GM12874 (cell line): ENCODE measurements at regions not wholly inside any gene's neighbourhood (a gene's known extent, or its start where the extent isn't known, plus 50 kb on each side); places are given as distances from the start of the nearest gene placed in this dataset.

ENCODE experiments used
- TF ChIP-seq, protein P1 (sequence below): IDR thresholded peaks from 2 replicates; pipeline ENCODE4 v1.5.1; 2011; ENCODE audit warnings: low read depth, mild to moderate bottlenecking, control low read depth, low read length, moderate library complexity; ENCODE audit not compliant: insufficient read depth

DNA sequence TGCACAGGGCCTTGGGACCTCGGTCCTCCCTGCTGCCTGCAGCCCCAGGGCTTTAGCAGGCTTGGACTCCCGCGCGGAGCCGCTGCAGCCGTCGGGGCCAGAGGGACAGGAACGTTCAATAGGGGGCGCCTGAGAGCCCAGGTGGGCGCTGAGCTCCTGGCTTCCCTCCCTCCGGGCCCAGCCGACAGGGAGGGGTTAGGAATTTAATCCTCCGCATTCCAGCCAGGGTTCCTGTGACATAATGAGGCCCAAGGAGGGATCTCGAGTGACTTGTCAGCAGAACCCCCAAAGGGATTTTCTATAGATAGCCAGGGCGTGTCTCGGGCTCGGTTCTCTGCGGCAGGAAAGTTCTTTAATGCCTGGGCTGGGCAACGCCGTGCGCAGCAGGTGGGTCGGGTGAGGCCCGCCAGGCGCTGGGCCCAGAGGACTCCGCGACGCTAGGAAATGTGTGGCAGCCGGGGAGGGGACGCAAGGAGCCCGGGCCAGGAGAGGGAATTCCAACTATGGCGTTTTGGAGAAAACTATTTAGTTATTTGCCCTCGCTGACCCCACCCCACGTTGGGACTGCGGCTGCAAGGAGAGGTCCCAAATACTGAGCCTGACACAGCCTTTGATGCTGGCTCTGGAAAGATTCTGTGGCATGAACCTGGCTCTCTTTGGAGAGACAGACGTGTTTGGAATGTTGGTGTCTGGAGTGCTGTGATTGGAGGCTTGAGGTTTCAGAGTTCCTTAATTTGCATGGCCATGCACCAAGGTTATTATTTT lies 285.2 kb upstream of the GATB start:
- TF ChIP-seq, protein P1, sequence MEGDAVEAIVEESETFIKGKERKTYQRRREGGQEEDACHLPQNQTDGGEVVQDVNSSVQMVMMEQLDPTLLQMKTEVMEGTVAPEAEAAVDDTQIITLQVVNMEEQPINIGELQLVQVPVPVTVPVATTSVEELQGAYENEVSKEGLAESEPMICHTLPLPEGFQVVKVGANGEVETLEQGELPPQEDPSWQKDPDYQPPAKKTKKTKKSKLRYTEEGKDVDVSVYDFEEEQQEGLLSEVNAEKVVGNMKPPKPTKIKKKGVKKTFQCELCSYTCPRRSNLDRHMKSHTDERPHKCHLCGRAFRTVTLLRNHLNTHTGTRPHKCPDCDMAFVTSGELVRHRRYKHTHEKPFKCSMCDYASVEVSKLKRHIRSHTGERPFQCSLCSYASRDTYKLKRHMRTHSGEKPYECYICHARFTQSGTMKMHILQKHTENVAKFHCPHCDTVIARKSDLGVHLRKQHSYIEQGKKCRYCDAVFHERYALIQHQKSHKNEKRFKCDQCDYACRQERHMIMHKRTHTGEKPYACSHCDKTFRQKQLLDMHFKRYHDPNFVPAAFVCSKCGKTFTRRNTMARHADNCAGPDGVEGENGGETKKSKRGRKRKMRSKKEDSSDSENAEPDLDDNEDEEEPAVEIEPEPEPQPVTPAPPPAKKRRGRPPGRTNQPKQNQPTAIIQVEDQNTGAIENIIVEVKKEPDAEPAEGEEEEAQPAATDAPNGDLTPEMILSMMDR = peak; percentile 67

DNA sequence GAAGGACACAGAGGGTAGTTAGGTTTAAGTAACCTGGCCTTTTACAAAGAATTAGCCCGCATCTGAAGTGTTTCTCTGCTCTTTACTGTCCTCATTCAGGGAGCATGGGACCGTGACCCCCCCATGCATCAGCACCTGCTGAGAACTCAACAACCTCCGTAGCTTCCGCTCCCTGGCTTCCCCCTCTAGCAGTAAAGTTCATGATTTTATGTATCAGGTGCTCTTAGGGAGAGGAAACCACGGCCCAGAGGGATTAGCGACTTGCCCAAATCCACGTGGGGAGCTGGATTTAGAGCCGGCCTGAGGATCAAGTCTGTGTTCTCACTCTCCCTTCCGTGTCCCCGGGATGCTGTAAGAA lies 284.6 kb upstream of the GATB start:
- TF ChIP-seq, protein P1 = no peak

DNA sequence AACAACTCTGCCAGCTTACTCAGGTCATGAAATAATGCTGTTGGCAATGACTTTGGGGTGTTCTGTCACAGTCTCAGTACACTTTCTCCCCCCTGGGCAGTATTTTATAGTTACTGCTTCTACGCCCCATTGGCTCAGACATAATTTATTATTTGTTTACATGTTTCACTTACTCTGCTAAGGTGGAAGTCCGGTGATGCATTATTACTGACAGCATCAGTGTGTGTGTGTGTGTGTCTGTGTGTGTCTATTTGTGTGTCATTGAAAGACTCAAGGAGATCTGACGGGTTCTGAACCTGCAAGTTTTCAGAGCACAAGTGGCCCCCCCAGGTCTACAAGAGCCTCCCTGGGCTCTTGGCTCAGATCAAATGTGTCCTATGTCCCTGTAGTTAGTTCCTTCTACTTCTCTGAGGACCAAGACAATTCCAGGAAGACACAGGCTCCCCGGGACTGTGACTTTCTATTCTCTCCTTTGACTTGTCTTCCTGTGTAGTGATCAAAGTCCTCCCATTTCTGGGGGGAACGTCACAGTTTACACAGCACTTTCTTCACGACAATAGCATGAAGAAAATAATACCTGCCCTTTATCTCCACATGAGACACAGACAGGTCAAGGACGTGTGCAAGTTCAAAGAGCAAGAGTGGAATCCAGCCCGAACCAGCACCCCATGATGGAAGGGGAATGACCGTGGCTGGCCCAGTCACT lies 283.7 kb upstream of the GATB start:
- TF ChIP-seq, protein P1 = no peak

DNA sequence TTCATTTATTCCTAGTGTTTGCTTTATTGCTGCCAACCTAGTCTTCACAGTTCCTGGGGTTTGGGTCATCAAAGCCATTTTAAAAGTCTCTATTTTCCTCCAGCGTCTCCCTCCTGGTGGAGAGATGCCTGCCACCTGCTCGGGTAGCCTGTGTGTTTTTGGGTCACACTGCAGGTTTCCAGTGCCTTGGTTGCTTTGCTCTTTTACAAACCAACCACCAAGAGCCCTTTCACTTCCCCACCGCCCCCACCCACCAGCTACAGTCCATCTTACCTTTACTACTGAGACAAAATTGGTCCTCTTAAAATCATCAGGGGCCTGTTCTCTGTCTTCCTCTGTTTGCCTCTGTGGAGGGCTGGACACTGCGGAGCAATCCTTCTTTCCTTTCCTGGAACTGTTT lies 280.5 kb upstream of the GATB start:
- TF ChIP-seq, protein P1 = no peak

DNA sequence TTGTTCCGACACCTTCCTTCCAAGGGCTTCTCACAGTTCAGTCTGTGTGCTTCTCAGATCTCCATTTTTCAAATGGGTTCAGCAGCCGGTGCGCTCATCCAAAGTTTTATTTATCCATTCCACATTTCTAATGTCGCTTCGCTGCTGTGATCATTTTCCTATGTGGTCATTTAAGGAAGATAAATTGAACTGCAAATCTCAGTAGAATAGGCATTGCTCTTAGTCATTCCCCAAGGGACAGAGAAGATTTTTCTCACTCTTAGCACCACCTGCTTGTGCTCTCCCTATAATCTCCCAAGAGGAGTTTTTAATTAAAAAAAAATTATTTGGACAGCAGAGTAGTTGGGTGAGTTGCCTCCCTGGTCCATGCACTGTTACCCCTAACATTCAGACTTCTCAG lies 278.9 kb upstream of the GATB start:
- TF ChIP-seq, protein P1 = no peak

DNA sequence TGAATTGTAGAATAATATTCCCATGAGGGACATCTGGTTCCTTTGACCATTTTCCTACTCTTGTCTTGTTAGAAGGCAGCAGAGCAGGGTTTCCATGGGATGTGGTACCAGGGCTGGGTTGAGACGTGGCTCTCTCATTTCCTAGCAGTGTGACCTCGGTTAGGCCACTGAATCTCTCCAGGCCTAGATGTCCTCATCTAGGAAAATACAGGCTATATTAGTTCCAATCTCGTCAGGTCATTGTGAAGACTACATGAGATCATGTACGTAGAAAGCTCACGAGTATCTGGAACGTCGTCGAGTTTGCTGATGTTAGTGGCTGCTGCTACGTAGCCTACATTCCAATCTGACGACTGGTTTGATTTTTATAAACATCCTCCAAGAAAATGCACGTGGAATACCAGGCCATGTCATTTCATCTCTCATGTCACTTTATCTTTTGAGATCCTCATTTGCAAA lies 278.2 kb upstream of the GATB start:
- TF ChIP-seq, protein P1 = no peak

DNA sequence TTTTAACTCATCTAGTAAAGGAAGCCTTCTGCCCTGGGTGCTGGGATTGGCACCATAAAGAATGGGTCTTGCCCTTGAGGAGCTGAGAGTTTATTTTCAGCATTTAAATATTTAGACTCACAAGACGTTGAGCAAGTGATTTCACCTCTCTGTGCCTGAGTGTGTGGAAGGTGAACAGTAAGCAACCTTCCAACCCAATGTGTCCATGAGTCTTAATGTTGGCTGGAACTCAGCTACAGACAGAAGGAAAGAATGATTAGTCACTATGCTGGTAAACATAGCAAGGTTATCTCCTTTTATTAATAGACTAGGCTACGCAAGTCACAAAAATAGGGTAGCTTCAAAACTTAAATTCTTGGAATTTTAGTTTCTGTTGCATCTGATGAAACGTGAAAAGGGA lies 277.4 kb upstream of the GATB start:
- TF ChIP-seq, protein P1 = no peak
